GM18873 (cell line): ENCODE measurements at regions not wholly inside any gene's neighbourhood (a gene's known extent, or its start where the extent isn't known, plus 50 kb on each side); places are given as distances from the start of the nearest gene placed in this dataset.

Source experiments
- ATAC-seq: cut with Tn5 transposase; IDR thresholded peaks from one replicate; pipeline ENCODE4 v1.9.1; 2021; ENCODE audit warnings: mild to moderate bottlenecking, moderate library complexity, moderate number of reproducible peaks; ENCODE audit not compliant: unreplicated experiment, low FRiP score

- no peak for ATAC-seq
Measured at GRCh38 chr4:136241221-136241986, 1290.9 kb downstream of the PCDH18 start.

- ATAC-seq, result no peak
Measured at GRCh38 chr4:136227315-136227714, 1305.0 kb downstream of the PCDH18 start.

GRCh38 chr4:136219592-136220125, 1312.6 kb downstream of the PCDH18 start:
- ATAC-seq, result no peak

- ATAC-seq, result no peak
Measured at GRCh38 chr4:136203199-136203598, 1329.1 kb downstream of the PCDH18 start.

- no peak for ATAC-seq
Measured at GRCh38 chr4:136198358-136198757, 1333.9 kb downstream of the PCDH18 start.

GRCh38 chr4:136194962-136195361, 1337.3 kb downstream of the PCDH18 start:
- ATAC-seq, result no peak

- ATAC-seq, result no peak
Measured at GRCh38 chr4:136186650-136187049, 1345.6 kb downstream of the PCDH18 start.

GRCh38 chr4:136183513-136183912, 1348.8 kb downstream of the PCDH18 start:
- no peak for ATAC-seq

GRCh38 chr4:136156947-136157346, 1375.3 kb downstream of the PCDH18 start:
- ATAC-seq, result no peak

GRCh38 chr4:136150046-136150445, 1382.2 kb downstream of the PCDH18 start:
- no peak for ATAC-seq

- no peak for ATAC-seq
Measured at GRCh38 chr4:136136601-136137000, 1395.7 kb downstream of the PCDH18 start.

GRCh38 chr4:136124251-136124745, 1408.0 kb downstream of the PCDH18 start:
- no peak for ATAC-seq

- ATAC-seq, result no peak
Measured at GRCh38 chr4:136121426-136121825, 1410.9 kb downstream of the PCDH18 start.

- ATAC-seq, result no peak
Measured at GRCh38 chr4:136113921-136114320, 1418.4 kb downstream of the PCDH18 start.

- ATAC-seq, result no peak
Measured at GRCh38 chr4:136112116-136112515, 1420.2 kb downstream of the PCDH18 start.

- ATAC-seq, result no peak
Measured at GRCh38 chr4:136106753-136107152, 1425.5 kb downstream of the PCDH18 start.

- ATAC-seq, result no peak
Measured at GRCh38 chr4:136103616-136104015, 1428.7 kb downstream of the PCDH18 start.

- ATAC-seq, result no peak
Measured at GRCh38 chr4:136097676-136098075, 1434.6 kb downstream of the PCDH18 start.

GRCh38 chr4:136088211-136088867, 1444.0 kb downstream of the PCDH18 start:
- ATAC-seq, result no peak

GRCh38 chr4:136078976-136079375, 1453.3 kb downstream of the PCDH18 start:
- ATAC-seq, result no peak

- ATAC-seq, result no peak
Measured at GRCh38 chr4:136056748-136057147, 1475.5 kb downstream of the PCDH18 start.

GRCh38 chr4:136055360-136055759, 1476.9 kb downstream of the PCDH18 start:
- ATAC-seq, result no peak
